HG03108 (cell line): ENCODE measurements at regions not wholly inside any gene's neighbourhood (a gene's known extent, or its start where the extent isn't known, plus 50 kb on each side); places are given as distances from the start of the nearest gene placed in this dataset.

Source experiments
- ATAC-seq: cut with Tn5 transposase; IDR thresholded peaks from one replicate; pipeline ENCODE4 v1.9.1; 2021; ENCODE audit warnings: moderate library complexity; ENCODE audit not compliant: unreplicated experiment

GRCh38 chr16:55214412-55214811 is 109.6 kb upstream of the IRX6 start:
- ATAC-seq: no peak

DNA sequence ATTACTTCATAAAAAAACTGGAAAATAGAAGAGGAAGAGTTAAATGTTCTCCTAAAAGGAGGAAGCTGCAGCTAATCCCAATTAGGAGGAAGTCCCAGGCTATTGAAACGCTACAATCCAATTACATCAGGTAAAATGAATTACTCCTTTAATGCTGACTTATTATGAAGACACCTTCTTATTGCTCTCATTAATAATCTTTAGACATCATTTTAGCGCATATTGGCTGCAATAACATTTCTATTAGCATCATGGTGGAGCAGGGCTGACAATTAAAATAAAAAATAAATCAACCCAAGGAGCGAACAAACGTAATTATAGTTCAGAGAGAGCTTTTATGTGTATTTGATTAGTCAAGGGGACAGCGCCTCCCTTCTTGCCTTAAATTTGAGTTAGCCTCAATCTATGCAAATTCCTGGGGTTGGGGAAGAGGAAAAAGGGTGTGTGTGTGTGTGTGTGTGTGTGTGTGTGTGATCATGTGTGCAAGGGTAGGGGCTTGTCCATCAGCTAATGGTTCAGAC is 109.0 kb upstream of the IRX6 start:
- no peak for ATAC-seq

GRCh38 chr16:55217392-55217791 is 106.6 kb upstream of the IRX6 start:
- no peak for ATAC-seq

GRCh38 chr16:55221836-55222235 is 102.2 kb upstream of the IRX6 start:
- no peak for ATAC-seq

DNA sequence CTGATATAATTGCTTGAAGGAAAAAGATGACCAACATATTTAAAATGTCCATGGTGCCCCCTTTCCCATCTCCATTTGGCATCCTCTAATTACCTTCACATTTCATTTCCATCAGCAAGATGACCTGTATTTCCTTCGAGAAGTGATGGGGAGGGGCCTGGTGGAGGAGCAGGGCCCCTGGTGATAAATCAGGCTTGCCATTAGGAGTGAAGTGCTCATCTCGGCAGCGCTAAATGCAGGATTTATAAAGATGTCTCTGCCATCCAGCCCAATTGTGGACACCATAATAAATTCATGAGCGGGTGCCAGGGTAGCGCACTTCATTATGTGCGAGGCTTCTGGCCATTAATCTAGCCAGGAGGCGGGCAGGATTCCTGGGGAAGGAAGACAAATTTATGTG is 101.5 kb upstream of the IRX6 start:
- ATAC-seq: no peak

DNA sequence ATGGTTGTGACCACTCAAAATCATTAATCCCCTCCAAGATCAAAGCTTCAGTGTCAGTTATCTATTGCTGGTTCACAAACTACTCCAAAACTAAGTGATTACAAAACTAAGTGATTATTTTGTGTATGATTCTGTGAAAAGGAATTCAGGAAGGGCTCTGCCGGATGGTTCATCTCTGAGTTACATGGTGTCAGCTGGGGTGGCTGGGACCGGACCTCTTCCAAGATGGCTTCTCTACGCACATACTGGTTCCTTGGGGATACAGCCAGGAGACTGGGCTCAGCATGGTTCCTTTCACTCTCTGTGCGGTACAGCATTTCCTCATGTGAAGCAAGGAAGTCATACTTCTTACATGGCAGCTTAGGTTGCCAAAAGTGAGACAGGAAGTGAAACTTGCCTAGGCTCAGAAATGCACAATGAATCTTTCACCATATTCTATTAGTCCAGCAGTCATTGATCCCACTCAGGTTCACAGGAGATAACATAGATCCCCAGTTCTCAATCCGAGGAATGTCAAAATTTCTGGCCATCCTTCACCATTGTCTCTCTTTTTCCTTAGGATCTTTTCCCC is 97.9 kb upstream of the IRX6 start:
- ATAC-seq: no peak

DNA sequence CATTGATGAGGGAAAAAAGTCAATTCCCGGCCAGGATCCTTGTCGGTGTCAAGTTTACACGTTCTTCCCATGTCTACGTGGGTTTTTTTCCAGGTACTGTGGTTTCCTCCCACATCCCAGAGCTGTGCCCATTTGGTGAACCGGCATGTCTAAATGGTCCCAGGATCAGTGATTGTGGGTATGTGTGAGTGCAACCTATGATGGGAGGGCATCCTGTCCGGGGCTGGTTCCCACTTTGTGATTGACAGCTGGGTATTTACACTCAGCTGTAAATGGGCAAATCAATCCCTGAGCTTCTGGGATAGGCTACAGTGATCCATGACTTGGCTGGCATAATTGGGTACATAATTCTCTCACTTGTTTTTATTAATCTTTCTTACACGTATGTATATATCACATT is 91.2 kb upstream of the IRX6 start:
- no peak for ATAC-seq

DNA sequence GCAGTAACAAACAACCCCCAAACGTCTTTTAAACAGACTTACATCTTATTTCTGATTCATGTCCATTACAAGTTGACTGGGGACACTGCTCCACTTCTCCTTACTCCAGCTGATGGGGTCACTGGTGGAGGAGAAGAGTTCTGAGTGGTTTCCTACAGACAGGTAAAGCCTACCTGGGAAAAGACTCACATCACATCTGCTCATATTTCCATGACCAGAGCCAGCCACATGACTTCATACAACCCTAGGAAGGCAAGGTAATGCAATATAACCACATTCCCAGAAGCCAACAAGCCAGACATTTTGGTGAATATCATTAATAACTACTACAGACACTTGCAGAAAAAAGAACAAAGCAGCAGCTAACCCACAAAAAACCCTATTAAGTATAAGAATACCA is 90.5 kb upstream of the IRX6 start:
- no peak for ATAC-seq

GRCh38 chr16:55236655-55237054 is 87.3 kb upstream of the IRX6 start:
- ATAC-seq: no peak

GRCh38 chr16:55239723-55240122 is 84.3 kb upstream of the IRX6 start:
- no peak for ATAC-seq

- ATAC-seq: no peak
These were observed 83.1 kb upstream of the IRX6 start for GRCh38 chr16:55240888-55241287.

DNA sequence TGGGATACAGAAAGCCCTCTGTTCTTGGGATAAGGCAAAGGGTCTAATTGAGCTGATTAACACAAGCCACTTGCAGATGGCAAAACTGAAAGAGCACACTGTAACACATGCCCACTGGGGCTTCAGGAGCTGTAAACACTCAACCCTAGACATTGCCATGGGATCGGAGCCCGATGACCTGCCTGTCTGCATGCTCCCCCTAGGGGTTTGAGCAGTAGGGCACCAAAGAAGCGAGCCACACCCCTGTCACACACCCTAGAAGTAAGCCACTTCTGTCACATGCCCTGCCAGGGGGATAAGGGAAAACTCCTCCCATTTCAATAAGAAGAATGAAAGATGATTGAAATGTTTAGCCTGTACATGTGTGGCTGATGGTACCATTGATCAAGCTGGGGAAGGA is 81.3 kb upstream of the IRX6 start:
- no peak for ATAC-seq

DNA sequence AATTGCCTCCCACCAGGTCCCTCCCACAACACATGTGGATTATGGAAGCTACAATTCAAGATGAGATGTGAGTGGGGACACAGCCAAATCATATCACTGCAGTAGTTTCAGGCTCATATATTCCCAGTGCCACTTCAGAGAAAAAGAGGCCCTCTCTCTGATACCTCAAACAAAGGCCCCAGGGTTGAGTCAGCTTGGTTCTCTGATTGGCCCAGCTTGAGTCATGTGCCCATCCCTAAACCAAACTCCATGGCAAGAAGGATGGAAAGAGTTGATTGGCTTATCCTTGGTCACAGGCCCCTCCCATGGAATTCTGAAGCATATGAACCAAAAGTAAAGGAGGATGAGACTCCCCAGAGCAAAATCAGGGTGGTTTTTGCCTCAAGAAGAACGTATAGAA is 75.9 kb upstream of the IRX6 start:
- no peak for ATAC-seq

- ATAC-seq: no peak
These were observed 75.5 kb upstream of the IRX6 start for GRCh38 chr16:55248494-55248893.

DNA sequence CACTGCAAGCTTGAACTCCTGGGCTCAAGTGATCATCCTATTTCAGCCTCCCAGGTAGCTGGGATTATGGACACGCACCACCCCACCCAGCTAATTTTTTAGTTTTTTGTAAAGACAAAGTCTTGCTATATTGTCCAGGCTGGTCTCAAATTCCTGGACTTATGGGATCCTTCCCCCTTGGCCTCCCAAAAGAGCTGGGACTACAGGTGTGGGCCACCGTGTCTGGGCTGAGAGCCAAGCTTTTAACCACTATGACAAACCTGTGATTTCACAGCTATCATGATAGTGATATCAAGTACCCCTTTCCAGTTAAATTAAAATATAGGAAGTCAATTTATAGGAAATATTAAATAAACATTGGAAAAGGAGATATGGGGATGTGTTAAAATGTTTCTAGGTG is 74.6 kb upstream of the IRX6 start:
- ATAC-seq: no peak

GRCh38 chr16:55249936-55250335 is 74.1 kb upstream of the IRX6 start:
- no peak for ATAC-seq

- ATAC-seq: no peak
These were observed 73.3 kb upstream of the IRX6 start for GRCh38 chr16:55250701-55251100.

DNA sequence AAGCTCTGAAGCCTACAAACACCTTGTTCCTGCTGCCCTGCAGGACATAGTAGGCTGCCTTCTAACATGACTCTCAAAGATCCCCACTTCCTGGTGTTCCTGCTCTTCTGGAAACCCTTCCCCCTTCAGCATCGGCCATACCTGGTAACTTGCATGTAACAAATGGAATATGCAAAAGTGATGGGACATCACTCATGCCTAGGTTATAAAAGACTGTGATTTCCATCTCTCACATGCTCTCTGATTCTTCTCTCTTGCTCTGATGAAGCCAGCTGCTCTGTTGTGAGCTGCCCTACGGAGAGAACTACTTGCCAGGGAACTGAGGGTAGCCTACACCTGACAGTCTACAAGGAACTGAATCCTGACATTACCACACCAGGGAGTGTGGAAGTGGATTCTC is 72.9 kb upstream of the IRX6 start:
- no peak for ATAC-seq

DNA sequence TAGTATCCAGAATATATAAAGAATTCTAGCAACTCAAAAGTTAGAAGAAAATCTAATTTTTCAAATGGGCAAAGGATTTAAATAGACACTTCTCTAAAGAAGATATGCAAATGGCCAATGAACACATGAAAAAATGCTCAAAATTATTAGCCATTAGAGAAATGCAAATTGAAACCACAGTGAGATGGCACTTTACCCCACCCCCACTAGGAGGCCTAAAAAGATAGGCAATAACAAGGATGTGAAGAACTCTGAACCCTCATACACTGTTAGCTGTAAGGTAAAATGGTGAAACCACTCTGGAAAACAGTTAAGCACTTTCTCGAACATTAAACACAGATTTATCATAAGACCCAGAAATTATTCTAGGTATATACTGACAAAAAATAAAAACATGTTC is 71.4 kb upstream of the IRX6 start:
- ATAC-seq: no peak

DNA sequence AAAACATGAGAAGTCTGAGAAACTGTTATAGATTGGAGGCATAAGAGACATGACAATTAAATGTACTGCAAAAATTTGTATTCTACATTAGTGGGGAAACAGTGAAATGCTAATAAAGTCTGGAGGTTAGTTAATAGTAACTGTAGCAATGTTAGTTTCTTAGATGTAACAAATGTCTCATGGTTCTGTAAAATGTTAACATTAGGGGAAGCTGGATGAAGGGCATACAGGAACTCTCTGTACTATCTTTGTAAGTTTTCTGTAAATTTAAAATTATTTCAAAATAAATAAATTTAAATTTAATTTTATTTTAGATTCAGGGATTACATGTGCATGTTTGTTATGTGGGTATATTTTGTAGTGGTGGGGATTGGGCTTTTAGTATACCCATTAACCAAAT is 70.0 kb upstream of the IRX6 start:
- no peak for ATAC-seq

GRCh38 chr16:55255733-55256282 is 68.2 kb upstream of the IRX6 start:
- no peak for ATAC-seq

DNA sequence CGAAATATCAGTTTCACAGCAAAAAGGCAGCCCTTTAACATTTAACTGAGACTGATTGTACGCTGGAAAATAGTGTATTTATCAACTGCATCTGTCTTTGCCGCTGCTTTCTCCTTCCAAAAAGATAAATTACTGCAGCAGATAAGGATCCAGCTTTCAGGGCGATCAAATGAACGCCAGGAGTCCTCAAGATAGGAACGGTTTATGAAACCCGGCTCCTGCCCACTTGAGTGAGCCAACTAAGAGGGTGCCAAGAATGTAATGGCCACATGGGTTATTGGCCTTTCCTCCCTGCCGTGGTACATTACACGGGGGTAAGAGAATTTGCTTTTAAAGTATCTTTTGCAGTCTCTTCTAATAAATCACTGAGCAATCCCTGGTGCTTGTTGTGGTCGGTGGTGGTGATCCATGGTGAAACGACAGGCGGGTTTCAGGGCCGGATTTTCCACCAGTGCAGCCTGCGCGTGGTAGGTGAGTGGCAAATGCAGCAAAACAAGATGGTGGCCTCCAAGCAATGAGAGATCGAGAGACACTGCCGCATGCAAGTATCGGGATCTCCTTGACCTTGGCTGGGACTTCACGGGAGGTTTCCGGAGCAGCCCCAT is 67.5 kb upstream of the IRX6 start:
- ATAC-seq: no peak
